Activated gamma-delta T cell treated with Interleukin-2 at 50 U/mL for 16 hours (primary cell): ENCODE measurements at regions not wholly inside any gene's neighbourhood (a gene's known extent, or its start where the extent isn't known, plus 50 kb on each side); places are given as distances from the start of the nearest gene placed in this dataset.
"Not testable (repeated sequence)": the region's sequence is repeated elsewhere in the genome, so short reads cannot be mapped to it uniquely, and the experiment has no call there.

Experiments used
- DNase-seq: peaks from one replicate; pipeline ENCODE4 v3.0.0-alpha.2; 2020

DNA sequence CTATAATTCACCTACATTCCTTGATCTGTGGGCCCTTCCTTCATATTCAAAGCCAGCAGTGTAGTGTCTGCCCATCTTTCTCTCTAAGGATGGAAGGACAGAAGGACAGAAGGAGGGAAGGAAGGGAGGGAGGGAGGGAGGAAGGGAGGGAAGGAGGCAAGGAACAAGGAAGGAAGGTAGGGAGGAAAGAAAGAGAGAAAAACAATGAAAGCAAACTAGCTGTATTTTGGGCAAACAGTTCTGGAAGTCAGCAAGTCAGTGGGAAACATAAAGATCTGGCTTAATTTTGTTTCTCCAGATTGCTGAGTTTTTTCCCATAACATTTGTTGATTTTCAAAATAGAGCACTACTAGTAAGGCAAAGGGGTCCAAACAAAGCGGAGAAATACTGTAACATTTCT, 555.2 kb upstream of the EPHA5 start:
- no peak for DNase-seq

DNA sequence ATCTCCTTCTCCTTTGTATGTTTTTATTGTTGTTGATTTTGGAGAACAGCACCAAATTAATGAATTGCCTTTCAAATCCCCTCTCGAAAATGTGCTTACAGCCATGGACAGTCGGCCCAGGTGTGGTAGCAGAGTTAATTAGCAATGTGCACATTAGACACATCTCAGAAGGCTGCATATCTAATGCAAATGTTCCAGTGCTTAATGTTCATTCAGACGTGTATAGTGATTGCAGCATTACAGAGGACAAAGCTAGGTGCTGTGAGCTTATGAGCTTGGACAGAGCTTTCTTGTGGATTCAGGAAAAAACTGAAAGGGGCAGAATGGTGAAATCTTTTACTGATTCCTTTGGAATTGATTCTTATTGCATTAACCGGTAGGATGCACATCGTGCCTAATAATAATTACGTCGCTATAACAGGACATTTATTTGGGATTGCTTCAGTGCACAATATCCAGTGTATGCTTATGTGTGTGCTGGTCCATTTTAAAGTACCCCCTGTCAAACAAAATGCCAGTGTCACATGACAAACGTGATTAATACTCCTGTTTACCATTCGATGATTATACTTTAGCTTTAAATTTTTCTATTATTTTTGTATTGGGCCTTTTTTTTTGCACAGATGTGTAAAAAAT, 552.9 kb upstream of the EPHA5 start:
- DNase-seq = no peak

DNA sequence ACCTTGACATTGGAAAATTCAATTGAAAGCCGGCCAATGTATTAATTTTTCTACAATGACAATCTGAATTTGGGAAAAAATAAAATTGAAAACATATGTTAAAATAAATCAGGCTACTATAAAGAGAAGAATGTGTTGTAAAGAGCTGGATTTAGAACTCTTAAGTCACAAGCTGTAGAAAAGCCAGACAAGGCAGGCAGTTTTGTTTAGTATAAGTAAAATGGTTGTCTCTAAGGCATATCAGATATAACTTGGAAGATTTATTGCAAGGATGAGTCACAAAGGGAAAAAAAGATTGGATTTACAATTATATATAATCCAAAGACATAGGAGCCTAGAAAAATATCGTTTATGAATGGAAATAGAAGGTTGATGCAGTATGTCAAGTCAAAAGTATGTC, 549.1 kb upstream of the EPHA5 start:
- no peak for DNase-seq

DNA sequence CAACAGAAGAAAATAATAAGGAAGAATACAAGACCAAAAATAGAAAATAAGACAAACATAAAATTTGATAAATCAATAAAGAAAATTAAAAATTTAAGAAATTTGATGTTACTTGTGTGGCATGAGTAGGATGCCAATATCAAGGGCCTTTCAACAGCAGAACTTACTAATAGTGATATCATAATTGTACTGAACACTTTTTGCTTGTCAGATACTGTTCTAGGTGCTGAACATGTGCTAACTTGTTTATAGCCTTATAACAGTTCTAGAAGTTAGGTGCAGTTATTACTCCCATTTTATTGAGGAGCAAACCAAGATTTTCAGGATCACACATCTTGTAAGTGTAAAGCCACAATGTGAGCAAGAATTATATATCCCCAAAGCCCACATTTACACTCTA, 546.0 kb upstream of the EPHA5 start:
- no peak for DNase-seq

DNA sequence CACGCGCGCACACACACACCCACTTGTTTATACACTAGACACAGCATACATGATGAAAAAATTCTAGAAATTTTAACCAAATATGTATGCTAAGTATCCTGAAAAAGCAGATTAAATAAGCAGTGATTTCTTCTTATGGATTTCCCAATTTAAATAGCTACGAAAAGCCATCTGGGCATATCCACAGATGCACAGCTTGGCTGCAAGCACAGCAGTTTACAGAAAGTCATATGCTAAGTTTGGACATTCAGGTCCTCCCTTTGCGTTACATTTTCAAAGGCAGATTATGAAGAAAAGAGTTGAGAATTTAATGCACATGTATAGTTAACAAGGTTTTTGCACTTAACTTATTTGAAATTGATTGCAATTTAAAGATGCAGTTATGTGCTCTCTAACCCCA, 542.2 kb upstream of the EPHA5 start:
- DNase-seq = no peak

DNA sequence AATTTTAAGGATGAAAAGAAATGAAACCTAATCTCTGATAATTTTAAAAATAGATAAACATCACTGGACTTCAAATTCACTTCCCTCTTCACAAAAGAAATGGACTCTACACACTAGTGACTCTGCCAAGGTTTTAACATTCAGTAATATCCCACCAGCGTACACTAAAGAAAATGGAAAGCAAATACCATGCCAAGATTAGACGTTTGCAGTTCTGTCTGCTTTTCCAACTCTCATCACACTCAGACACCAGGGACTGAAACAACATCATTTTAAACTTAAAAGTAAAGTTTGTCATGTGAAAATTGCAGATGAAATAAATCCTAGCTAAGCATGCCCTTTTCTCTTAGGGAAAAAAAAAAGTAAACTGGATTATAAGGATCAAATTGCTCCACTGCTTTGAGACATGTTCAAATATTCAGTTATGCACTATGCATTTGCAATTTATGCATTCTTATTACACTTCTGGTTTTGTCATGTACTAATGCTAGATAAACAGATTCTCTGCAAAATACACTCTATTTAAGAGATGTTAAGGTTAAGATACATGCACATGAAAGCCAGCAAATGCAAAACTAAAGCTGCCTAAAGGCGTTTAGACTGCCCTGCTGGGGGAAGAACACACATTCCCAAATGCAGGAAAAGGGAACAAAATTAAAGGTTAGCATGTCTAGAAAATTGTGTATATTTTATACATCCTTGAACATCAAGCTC, 534.4 kb upstream of the EPHA5 start:
- DNase-seq = no peak

DNA sequence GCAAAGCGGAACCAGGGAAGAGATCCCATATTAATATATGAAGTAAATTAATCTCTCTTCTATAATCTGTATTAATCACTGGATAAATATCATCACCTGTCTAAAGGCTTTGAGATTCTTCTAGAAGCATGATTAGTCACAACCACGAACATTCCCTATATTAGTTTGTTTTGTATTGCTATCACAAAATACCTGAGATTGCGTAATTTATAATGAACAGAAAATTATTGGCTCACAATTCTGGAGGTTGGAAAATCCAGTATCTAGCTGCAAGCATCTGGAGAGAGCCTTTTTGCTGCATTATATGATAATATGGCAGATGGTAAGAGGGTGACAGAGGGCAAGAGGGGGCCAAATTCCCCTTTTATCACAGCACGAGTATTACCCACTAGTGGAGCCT, 532.6 kb upstream of the EPHA5 start:
- no peak for DNase-seq

DNA sequence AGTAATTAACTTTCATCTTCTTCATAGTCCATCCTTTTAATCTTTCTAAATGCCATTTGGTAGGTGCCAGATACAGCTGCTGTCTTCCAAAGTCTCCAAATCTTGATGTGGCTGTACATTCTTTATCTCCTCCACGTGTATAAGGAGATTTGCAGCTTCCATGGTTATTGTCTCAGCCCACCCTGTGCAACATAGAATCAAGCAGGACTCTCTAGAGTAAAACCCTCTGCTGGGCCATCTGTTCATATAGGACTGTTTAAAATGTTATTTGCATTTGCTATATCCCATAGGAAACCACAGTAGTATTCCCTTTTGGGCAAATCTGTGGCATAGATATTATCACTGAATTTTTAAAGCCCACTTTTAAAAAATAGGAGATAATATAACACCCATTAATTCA, 527.2 kb upstream of the EPHA5 start:
- DNase-seq = no peak

DNA sequence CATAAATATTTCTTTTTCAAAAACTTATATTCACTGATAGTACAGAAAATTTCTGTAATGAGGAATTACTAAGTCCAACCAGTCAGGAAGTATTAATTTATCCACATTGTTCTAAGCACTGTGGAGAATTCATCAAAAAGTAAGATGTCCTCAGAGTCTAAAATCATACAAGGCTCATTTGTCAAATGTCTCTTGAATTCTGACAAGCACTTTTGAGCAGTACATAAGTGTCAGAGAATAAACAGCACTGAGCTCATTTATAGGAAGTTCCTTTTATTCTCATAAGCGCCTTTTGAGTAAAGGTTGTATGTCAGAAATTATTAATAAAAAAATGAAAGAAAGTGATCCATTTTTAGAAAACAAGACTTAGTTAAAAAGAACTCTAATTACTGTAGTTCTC, 523.2 kb upstream of the EPHA5 start:
- DNase-seq = no peak

DNA sequence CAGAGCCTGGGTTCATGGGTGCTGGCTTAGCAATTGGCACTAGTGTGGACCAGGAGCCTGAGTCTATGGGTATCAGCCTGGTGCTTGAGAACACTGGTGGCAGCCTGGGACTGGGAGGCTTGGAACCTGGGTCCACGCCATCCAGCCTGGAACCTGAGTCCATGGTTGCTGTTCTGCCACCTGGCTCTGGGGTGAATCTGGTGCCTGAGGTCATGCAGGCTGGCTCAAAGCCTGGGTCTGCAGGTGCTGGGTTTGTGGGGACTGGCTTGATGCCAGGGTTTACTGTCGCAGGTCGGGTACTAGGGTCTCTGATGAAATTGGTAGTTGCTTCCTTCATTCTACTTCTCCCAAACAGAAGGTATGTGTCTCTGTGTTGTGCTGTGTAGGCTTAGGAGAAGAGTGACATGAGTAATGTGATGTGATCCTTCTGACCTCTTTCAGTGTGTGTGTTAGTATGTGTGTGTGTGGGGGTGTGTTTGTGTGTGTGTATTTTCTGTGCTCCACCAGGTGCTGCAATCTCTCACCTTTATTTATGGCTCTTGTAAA, 517.0 kb upstream of the EPHA5 start:
- no peak for DNase-seq

DNA sequence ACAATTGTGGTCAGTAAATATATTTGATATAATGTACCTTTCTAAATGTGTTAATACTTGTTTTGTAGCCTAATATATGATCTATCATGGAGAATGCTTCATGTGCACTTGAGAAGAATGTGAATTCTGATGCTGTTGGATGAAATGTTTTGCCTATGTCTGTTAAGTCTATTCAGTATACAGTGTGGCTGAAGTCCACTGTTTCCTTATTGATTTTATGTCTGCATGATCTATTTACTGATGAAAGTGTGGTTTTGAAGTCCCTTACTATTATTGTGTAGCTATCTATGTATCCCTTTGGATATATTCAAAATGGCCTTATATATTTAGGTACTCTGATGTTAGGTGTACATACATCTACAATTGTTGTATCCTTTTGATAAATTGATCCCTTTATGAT, 515.8 kb upstream of the EPHA5 start:
- DNase-seq = no peak

DNA sequence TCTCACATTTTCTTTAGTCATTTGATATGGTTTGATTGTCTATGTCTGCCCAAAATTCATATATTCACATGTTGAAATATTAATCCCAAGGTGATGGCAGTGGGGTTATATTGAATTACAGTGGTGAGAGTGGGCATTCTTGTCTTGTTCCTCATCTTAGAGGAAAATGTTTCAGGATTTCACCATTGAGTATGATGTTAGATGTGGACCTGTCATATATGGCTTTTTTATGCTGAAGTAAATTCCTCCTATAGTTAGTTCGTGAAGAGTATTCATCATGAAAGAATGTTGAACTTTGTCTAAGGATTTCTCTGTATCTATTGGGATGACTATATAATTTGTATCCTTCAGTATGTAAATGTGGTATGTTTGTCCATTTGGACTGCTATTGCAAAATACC, 512.3 kb upstream of the EPHA5 start:
- DNase-seq = no peak

DNA sequence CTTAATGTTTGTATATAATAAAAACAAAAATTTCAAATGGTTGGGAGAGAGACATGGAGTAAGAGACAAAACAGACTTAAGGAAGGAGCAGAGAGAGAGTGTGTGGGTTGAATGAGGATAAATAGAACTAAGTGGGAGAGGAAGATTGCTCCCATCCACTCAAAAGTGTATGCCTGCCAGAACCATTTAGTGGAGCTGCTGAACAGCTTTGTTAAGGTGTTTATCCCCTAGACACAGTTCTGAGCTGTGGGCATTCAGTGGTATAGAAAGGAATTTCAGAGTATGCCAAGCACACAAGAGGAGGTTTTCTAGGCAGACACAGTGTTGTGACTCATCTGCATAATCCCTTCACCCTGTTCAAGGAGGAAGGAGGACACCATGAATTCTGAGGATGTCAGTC, 508.6 kb upstream of the EPHA5 start:
- no peak for DNase-seq

DNA sequence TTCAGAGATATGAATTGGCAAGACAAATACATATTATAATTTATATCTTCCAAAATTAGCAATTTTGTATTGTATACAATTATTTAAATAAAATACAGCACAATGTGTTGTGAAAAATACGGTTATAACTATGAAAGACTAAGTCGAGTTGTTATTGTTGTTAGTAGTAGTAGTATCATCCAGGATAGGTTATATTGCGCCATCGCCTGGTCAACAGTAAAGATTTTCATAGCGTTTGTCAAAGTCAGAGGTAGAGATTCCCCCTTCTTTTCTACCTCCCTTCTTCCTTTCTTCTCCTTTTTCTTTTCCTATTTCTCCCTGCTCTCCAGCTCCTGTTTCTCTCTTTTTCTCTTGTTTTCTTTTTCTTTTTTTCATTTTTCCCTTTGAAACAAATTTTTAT, 499.1 kb upstream of the EPHA5 start:
- DNase-seq = no peak

DNA sequence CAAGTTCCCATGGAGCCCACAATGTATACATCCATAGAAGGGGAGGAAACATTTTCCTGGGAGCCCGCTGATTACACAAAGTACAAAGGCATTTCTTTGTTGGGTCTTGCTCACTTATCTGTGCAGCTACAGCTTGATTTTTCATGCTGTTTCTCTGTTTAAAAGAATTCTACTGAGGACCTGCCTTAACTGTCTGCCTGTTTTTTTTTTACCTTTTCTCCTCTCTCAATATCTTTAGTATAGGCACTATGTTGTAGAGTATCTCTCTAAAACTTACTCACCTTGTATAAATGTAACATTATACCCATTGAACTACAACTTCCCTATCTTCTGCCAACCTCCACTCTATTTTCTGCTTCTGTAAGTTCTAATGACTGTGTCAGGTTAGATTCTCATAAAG, 494.6 kb upstream of the EPHA5 start:
- DNase-seq = no peak

DNA sequence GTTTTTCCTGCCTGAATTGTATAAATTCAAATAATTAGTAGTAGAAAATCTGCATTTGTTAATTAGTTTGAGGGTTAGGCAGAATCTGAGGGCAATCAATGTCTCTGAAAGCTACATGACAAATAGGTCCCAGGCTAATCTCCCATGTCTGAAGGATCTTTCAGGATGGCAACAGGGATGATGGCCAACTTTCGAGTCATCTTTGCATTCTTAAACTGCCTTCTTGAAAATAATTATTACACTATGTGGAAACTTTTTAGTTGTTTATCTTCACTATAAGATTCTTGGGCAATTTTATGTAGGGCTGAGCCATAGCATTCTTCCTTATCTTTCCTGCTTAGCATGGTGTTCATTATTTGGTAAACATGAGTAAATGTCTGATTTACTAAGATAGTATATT, 490.3 kb upstream of the EPHA5 start:
- no peak for DNase-seq

DNA sequence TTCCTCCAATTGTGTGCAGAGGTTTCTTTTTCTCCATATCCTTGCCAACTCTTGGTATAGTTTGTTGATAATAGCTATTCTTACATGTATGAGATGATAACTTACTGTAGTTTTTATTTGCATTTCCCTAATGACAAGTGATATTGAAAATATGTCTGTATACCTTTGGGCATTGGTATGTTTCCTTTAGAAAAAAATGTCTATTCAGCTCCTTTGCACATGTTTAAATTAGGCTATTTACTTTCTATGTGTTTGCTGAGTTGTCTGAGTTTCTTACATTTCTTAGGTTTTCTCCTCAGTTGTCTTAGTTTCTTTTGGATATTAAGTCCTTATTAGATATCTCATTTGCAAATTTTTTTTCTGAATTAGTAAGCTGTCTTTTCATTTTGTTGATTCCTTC, 487.3 kb upstream of the EPHA5 start:
- no peak for DNase-seq

DNA sequence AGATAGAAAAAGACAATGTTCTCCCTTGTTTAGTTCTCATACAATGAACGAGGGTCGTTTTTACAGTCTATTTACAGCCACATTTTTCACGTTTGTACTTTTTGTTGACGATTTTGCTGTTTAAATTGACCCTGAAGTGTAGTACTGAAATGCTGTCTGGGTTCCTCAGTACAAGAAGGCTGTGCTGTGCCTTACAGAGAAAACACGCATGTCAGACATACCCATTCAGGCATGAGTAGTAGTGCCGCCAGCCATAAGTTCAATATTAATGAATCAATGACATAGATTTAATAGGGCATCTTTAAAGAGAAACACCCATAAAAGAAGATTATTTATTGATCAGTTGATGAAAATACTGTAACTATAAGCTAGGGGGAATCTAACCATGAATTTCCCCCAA, 459.8 kb upstream of the EPHA5 start:
- DNase-seq = no peak

DNA sequence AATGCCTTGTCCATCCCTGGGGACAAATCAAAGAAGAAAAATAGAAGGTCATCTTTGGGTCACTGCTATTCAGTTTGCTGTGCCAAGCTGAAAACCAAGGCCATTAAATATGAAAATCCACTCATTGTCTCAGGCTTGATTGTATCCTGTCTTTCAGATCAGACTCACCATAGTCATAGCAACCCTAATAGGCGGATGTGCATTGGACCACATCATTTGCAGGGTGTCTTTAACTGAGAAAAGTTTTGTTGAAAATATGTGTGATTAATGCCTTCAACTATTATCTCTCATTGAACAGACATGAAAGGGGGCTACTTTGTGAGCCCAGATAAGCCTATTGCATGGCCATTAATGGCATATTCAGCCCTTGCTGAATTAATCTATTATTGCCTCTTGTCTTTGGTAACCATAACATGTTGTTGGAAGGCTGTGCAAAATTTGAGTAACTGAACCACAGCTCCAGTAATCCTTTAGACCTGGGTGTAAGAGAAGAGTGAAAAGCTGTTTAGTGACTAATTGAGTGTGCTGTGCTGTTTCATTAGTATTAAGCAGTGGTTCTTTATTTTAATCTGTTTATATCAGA, 453.6 kb upstream of the EPHA5 start:
- DNase-seq = no peak

DNA sequence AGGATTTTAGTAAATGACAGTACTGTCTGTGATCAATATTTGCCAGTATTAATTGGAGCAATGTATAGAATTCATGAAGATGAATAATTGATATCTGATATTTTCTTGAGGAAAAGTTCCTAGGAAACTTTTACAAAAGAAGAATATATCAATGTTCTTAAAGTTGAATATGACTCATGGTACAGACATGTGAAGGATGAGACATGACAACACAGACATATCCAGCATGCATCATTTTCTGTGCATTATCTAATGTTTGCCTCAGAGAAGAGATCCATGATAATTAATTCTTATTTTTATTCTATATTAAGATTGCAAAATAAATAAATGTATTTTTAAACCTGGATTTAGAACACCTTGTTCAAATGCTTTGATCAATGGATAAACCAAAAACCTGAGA, 452.9 kb upstream of the EPHA5 start:
- DNase-seq = no peak

DNA sequence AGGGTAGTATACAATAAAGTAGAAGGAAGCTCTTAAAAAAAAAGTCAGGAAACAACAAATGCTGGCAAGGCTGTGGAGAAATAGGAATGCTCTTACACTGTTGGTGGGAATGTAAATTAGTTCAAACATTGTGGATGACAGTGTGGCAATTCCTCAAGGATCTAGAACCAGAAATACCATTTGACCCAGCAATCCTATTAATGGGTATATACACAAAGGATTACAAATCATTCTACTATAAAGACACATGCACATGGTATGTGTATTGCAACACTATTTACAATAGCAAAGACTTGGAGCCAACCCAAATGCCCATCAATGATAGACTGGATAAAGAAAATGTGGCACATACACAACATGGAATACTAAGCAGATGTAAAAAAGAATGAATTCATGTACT, 444.9 kb upstream of the EPHA5 start:
- DNase-seq = not testable (repeated sequence)

DNA sequence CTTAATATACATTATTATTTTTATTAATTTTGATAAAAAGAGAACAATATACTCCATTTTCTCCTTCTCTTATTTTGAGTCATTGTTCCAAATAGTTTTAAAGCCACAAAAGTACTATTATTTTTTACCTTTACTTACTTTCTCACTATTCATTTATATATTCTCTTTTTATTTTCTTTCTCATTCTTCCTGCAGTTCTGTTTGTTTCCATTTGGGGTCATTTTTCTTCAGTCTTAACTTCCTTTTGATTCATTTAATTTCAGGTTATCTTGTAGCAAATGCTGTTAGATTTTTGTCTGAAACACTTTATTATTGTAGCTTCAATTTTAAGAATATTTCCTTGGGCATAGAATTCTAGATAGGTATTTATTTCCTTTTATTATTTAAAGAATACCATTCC, 438.6 kb upstream of the EPHA5 start:
- DNase-seq = no peak

DNA sequence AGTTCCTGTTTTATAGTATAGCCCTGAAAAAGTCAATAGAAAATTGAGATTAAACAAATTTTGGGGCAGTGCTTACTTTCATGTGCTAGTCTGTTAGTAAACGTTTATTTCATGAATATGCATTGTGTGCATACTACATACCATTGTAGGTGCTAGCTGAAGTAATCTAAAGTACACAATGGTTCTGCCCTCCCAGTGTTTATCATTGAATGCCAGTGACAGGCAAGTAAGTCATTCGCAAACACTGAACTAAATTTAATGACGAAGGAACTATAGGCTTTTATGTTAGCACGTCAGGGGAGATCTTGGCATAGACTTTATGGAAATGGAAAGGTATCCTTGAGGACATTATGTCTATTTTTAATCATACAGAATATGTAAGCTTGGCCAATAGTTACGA, 426.9 kb upstream of the EPHA5 start:
- no peak for DNase-seq

DNA sequence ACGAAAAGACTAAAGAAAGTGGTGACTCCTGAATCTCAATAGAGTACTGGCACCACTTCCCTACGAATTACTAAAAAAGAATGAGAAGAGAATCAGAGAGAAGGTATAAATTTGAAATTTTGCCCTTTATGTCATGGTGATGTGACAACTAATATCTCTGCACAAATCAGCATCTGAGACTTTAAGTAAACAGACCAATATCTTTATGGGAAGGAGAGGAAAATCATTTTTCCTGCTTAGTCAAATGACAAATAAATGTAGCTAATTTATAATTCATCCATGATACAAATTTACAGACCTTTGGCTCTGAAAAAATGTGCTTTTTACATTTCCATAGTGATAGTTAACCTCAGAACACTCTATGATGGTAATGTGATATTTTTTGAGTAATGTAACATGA, 424.8 kb upstream of the EPHA5 start:
- no peak for DNase-seq

DNA sequence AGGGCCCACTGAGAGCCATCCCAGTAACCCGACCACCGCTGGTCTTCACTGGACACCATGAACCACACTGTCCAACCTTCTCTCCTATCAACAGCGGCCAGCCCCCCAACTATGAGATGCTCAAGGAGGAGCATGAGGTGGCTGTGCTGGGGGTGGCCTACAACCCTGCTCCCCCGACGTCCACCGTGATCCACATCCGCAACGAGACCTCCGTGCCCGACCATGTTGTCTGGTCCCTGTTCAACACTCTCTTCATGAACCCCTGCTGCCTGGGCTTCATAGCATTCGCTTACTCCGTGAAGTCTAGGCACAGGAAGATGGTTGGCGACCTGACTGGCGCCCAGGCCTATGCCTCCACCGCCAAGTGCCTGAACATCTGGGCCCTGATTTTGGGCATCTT, 423.8 kb upstream of the EPHA5 start:
- no peak for DNase-seq
